AG04450 (cell line): ENCODE measurements at regions not wholly inside any gene's neighbourhood (a gene's known extent, or its start where the extent isn't known, plus 50 kb on each side); places are given as distances from the start of the nearest gene placed in this dataset.

Experiments used
- CTCF ChIA-PET: fragments of 300-600, 350-600 bp; formaldehyde crosslinking; extraction: SDS; loops from one replicate; lab custom pipeline; 2022; ENCODE audit warnings: antibody characterized with exemption, inconsistent platforms; lab: Charles Lee
- POLR2A ChIA-PET: fragments of 350-600 bp; formaldehyde crosslinking; extraction: SDS; loops from one replicate; lab custom pipeline; 2021; ENCODE audit warnings: antibody characterized with exemption, inconsistent platforms; lab: Yijun Ruan, JAX
- DNase-seq: peaks from one replicate; pipeline ENCODE4 v3.0.0-alpha.2; 2011; ENCODE audit warnings: low read depth, low spot score
- H3K27ac ChIP-seq: one replicate; pipeline ENCODE4 v1.5.1; 2012; ENCODE audit warnings: low read depth, low read length, control low read depth
- H3K27me3 ChIP-seq: one replicate; pipeline ENCODE4 v1.6.0; 2012; ENCODE audit warnings: low read length; ENCODE audit not compliant: control insufficient read depth, insufficient read depth
- H3K4me3 ChIP-seq: 2 replicates; pipeline ENCODE4 v1.5.1; 2011; ENCODE audit warnings: mild to moderate bottlenecking, low read depth, low read length, control low read depth
- H3K9me3 ChIP-seq: 2 replicates; pipeline ENCODE4 v1.5.1; 2012; ENCODE audit warnings: low read length; ENCODE audit not compliant: control insufficient read depth, insufficient read depth
- CTCF ChIP-seq: IDR thresholded peaks from 2 replicates; pipeline ENCODE4 v1.5.1; 2011; ENCODE audit warnings: low read depth, low read length, control low read depth, inconsistent platforms

GRCh38 chr6:147874322-147874721 lies 365.8 kb downstream of the SAMD5 start:
- no peak overlapping the region for H3K4me3 ChIP-seq
- no peak for DNase-seq
- TF ChIP-seq CTCF: no peak
- no peak overlapping the region for H3K27ac ChIP-seq
- no peaks in the 10 kb centered on the region for H3K9me3 ChIP-seq
- ChIA-PET POLR2A (interaction anchor here (0.6 kb wide), 1 partner anchor 146 kb away, joined by 4 read pairs; no protein-coding TSS in a partner anchor), CTCF (no interaction called here)
- no peaks in the 10 kb centered on the region for H3K27me3 ChIP-seq

GRCh38 chr6:147879031-147879580 lies 370.6 kb downstream of the SAMD5 start:
- no peak for DNase-seq
- Histone ChIP-seq H3K4me3 (no peak overlapping the region), H3K27ac (no peak overlapping the region), H3K27me3 (no peaks in the 10 kb centered on the region), H3K9me3 (no peaks in the 10 kb centered on the region)
- CTCF ChIA-PET: no interaction called here
- TF ChIP-seq CTCF: no peak
- POLR2A ChIA-PET: no interaction called here

GRCh38 chr6:147881432-147881831 lies 372.9 kb downstream of the SAMD5 start:
- H3K4me3 ChIP-seq: no peak overlapping the region
- CTCF ChIA-PET: no interaction called here

GRCh38 chr6:147888374-147888773 lies 379.9 kb downstream of the SAMD5 start:
- no peaks in the 10 kb centered on the region for H3K27me3 ChIP-seq
- CTCF ChIA-PET: no interaction called here
- H3K9me3 ChIP-seq: no peaks in the 10 kb centered on the region
- H3K27ac ChIP-seq: no peak overlapping the region
- POLR2A ChIA-PET: no interaction called here
- H3K4me3 ChIP-seq: no peak overlapping the region
- no peak for DNase-seq
- TF ChIP-seq CTCF: no peak

More at GRCh38 chr6:147881432-147881831, 372.9 kb downstream of the SAMD5 start:
- POLR2A ChIA-PET: no interaction called here
- Histone ChIP-seq H3K27me3 (no peaks in the 10 kb centered on the region), H3K9me3 (no peaks in the 10 kb centered on the region), H3K27ac (no peak overlapping the region)
- no peak for DNase-seq
- TF ChIP-seq CTCF: no peak

- no peak for DNase-seq
- H3K9me3 ChIP-seq: no peaks in the 10 kb centered on the region
- H3K27me3 ChIP-seq: no peaks in the 10 kb centered on the region
- H3K27ac ChIP-seq: no peak overlapping the region
- no peak overlapping the region for H3K4me3 ChIP-seq
- ChIA-PET CTCF (no interaction called here), POLR2A (no interaction called here)
- no peak for TF ChIP-seq CTCF
Measured at GRCh38 chr6:147891671-147892070, 383.2 kb downstream of the SAMD5 start.
